ENCODE measurements at regions not wholly inside any gene's neighbourhood (a gene's known extent, or its start where the extent isn't known, plus 50 kb on each side); places are given as distances from the start of the nearest gene placed in this dataset.
"Not testable (repeated sequence)": the region's sequence is repeated elsewhere in the genome, so short reads cannot be mapped to it uniquely, and the experiment has no call there.

DNA sequence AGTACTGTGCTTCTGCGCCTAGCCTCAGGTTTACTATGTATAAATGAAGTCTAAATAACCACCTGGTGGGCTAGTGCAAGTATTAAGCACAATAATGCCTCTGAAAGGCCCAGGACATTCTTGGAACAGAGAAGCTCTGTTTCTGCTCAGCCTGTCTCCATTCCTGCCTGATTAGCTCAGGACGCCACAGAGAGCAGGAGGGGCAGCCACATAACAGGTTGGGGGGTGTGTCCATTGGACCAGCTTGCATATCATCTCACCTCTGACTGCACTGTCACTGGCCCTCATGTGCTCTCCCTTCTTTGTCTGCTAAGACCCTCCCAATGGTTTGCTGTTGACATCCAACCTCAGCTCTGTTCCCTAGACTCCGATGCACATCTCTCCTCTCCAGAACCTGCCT lies 52.8 kb upstream of the IKZF1 start:
- Histone ChIP-seq H3K79me2 (ENCODE audit: control insufficient read depth, insufficient read depth, low read length) (no peaks in the 10 kb centered on the region), H3K9me1 (ENCODE audit: control insufficient read depth, extremely low read depth, insufficient read depth, low read length) (no peaks in the 10 kb centered on the region), H3K4me2 (ENCODE audit: control insufficient read depth, extremely low read depth, insufficient read depth, low read depth, low read length) (no peak overlapping the region), H3K27ac (ENCODE audit: control insufficient read depth, insufficient read depth, low read length) (no peak overlapping the region), H3K36me3 (ENCODE audit: control insufficient read depth in 2 of 2, extremely low read depth in 1 of 2, insufficient read depth in 2 of 2, low read length in 2 of 2) (no peaks in the 10 kb centered on the region), H3K4me3 (ENCODE audit: control insufficient read depth in 2 of 3, extremely low read depth in 1 of 3, insufficient read depth in 2 of 3, low read depth in 1 of 3, low read length in 3 of 3) (no peak overlapping the region), H4K20me1 (ENCODE audit: control insufficient read depth, extremely low read depth, insufficient read depth, low read length) (no peaks in the 10 kb centered on the region), H3K9me3 (ENCODE audit: control insufficient read depth, low read depth, low read length) (no peaks in the 10 kb centered on the region), H3K4me1 (ENCODE audit: control insufficient read depth, extremely low read depth, insufficient read depth, low read length) (no peaks in the 10 kb centered on the region), H3K9ac (ENCODE audit: control insufficient read depth, extremely low read depth, insufficient read depth, low read length) (no peak overlapping the region), H3K27me3 (ENCODE audit: control insufficient read depth, extremely low read depth, insufficient read depth, low read length) (no peaks in the 10 kb centered on the region), H2AFZ (ENCODE audit: control insufficient read depth, low read length) (no peak overlapping the region)
- DNase-seq (ENCODE audit: low read depth, low spot score) (no peak), FAIRE-seq (no peak)
- no peak for TF ChIP-seq EZH2 (IDR thresholded peaks at IDR 0.05; ENCODE audit: low read length)
- TF ChIP-seq, protein P1, sequence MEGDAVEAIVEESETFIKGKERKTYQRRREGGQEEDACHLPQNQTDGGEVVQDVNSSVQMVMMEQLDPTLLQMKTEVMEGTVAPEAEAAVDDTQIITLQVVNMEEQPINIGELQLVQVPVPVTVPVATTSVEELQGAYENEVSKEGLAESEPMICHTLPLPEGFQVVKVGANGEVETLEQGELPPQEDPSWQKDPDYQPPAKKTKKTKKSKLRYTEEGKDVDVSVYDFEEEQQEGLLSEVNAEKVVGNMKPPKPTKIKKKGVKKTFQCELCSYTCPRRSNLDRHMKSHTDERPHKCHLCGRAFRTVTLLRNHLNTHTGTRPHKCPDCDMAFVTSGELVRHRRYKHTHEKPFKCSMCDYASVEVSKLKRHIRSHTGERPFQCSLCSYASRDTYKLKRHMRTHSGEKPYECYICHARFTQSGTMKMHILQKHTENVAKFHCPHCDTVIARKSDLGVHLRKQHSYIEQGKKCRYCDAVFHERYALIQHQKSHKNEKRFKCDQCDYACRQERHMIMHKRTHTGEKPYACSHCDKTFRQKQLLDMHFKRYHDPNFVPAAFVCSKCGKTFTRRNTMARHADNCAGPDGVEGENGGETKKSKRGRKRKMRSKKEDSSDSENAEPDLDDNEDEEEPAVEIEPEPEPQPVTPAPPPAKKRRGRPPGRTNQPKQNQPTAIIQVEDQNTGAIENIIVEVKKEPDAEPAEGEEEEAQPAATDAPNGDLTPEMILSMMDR (optimal IDR thresholded peaks at IDR 0.05 in 1 of 3, IDR thresholded peaks at IDR 0.05 in 1 of 3, conservative IDR thresholded peaks at IDR 0.05 in 1 of 3; ENCODE audit: extremely low read depth in 1 of 3, insufficient read depth in 2 of 3, low read length in 3 of 3) = no peak
- dilution Hi-C loops (cut with MboI; ENCODE audit: extremely low pct_ligation_motif_present, low sequenced_read_pairs) = no loop called here

DNA sequence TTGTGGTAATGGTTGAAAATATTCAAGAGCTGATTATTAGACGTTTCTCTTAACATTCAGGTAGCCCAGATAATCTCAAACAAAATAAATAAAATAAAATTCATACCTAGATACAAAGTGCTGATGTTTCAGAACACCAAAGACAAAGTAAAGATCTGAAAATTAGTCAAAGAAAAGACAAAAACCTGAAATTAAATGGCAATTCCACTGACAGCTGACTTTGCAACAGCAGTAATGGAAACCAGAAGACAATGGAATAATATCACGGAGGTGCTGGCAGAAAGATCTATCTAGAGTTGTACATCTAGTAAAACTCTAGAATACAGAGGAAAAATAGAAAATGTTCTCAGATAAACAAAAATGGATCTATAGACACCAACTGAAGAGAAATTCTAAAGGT lies 58.0 kb upstream of the IKZF1 start:
- TF ChIP-seq EZH2 (IDR thresholded peaks at IDR 0.05; ENCODE audit: low read length) = no peak
- FAIRE-seq = no peak

DNA sequence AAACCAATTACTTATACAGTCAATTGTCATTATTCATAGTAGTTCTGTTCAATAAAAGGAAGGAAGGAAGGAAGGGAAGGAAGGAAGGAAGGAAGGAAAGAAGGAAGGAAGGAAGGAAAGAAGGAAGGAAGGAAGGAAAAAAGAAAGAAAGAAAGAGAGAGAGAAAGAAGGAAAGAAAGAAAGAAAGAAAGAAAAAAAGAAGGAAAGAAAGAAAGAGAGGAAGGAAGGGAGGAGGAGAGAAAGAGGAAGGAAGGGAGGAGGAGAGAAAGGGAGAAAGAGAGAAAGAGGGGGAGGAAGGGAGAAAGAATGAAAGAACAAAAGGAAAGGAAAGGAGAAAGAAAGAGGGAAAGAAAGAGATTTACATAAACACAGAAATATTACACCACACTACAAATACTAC lies 62.4 kb upstream of the IKZF1 start:
- H3K36me3 ChIP-seq (ENCODE audit: control insufficient read depth in 2 of 2, extremely low read depth in 1 of 2, insufficient read depth in 2 of 2, low read length in 2 of 2); dilution Hi-C loops (cut with MboI; ENCODE audit: extremely low pct_ligation_motif_present, low sequenced_read_pairs); H3K4me2 ChIP-seq (ENCODE audit: control insufficient read depth, extremely low read depth, insufficient read depth, low read depth, low read length); H3K4me3 ChIP-seq (ENCODE audit: control insufficient read depth in 2 of 3, extremely low read depth in 1 of 3, insufficient read depth in 2 of 3, low read depth in 1 of 3, low read length in 3 of 3); DNase-seq (ENCODE audit: low read depth, low spot score); H3K79me2 ChIP-seq (ENCODE audit: control insufficient read depth, insufficient read depth, low read length); H3K4me1 ChIP-seq (ENCODE audit: control insufficient read depth, extremely low read depth, insufficient read depth, low read length); H3K9me1 ChIP-seq (ENCODE audit: control insufficient read depth, extremely low read depth, insufficient read depth, low read length); H3K27ac ChIP-seq (ENCODE audit: control insufficient read depth, insufficient read depth, low read length); H4K20me1 ChIP-seq (ENCODE audit: control insufficient read depth, extremely low read depth, insufficient read depth, low read length); H3K27me3 ChIP-seq (ENCODE audit: control insufficient read depth, extremely low read depth, insufficient read depth, low read length); H3K9me3 ChIP-seq (ENCODE audit: control insufficient read depth, low read depth, low read length); H2AFZ ChIP-seq (ENCODE audit: control insufficient read depth, low read length); H3K9ac ChIP-seq (ENCODE audit: control insufficient read depth, extremely low read depth, insufficient read depth, low read length); FAIRE-seq: not testable (repeated sequence)

More for the DNA sequence above, 58.0 kb upstream of the IKZF1 start:
- Histone ChIP-seq H3K4me1 (ENCODE audit: control insufficient read depth, extremely low read depth, insufficient read depth, low read length) (no peaks in the 10 kb centered on the region), H3K9ac (ENCODE audit: control insufficient read depth, extremely low read depth, insufficient read depth, low read length) (no peak overlapping the region), H3K4me3 (ENCODE audit: control insufficient read depth in 2 of 3, extremely low read depth in 1 of 3, insufficient read depth in 2 of 3, low read depth in 1 of 3, low read length in 3 of 3) (no peak overlapping the region), H3K9me3 (ENCODE audit: control insufficient read depth, low read depth, low read length) (no peaks in the 10 kb centered on the region), H2AFZ (ENCODE audit: control insufficient read depth, low read length) (no peak overlapping the region), H3K79me2 (ENCODE audit: control insufficient read depth, insufficient read depth, low read length) (no peaks in the 10 kb centered on the region), H3K9me1 (ENCODE audit: control insufficient read depth, extremely low read depth, insufficient read depth, low read length) (no peaks in the 10 kb centered on the region), H3K36me3 (ENCODE audit: control insufficient read depth in 2 of 2, extremely low read depth in 1 of 2, insufficient read depth in 2 of 2, low read length in 2 of 2) (no peaks in the 10 kb centered on the region), H3K27ac (ENCODE audit: control insufficient read depth, insufficient read depth, low read length) (no peak overlapping the region), H4K20me1 (ENCODE audit: control insufficient read depth, extremely low read depth, insufficient read depth, low read length) (no peaks in the 10 kb centered on the region), H3K27me3 (ENCODE audit: control insufficient read depth, extremely low read depth, insufficient read depth, low read length) (no peaks in the 10 kb centered on the region), H3K4me2 (ENCODE audit: control insufficient read depth, extremely low read depth, insufficient read depth, low read depth, low read length) (no peak overlapping the region)
- DNase-seq (ENCODE audit: low read depth, low spot score) = no peak
- dilution Hi-C loops (cut with MboI; ENCODE audit: extremely low pct_ligation_motif_present, low sequenced_read_pairs) = no loop called here

DNA sequence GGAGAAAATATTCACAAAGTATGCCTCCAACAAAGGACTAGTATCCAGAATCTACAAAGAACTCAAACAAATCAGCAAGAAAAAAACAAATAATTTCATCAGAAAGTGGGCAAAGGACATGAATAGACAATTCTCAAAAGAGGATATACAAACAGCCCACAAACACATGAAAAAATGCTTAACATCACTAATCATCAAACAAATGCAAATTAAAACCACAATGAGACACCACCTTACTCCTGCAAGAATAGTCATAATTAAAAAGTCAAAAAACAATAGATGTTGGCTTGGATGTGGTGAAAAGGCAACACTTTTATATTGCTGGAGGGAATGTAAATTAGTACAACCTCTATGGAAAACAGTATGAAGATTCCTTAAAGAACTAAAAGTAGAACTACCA lies 63.8 kb upstream of the IKZF1 start:
- H3K9ac ChIP-seq (ENCODE audit: control insufficient read depth, extremely low read depth, insufficient read depth, low read length); dilution Hi-C loops (cut with MboI; ENCODE audit: extremely low pct_ligation_motif_present, low sequenced_read_pairs); H3K27me3 ChIP-seq (ENCODE audit: control insufficient read depth, extremely low read depth, insufficient read depth, low read length): not testable (repeated sequence)

More for the DNA sequence above, 63.8 kb upstream of the IKZF1 start:
- not testable (repeated sequence) for H3K27ac ChIP-seq (ENCODE audit: control insufficient read depth, insufficient read depth, low read length); H3K36me3 ChIP-seq (ENCODE audit: control insufficient read depth in 2 of 2, extremely low read depth in 1 of 2, insufficient read depth in 2 of 2, low read length in 2 of 2); H3K4me1 ChIP-seq (ENCODE audit: control insufficient read depth, extremely low read depth, insufficient read depth, low read length); H3K9me3 ChIP-seq (ENCODE audit: control insufficient read depth, low read depth, low read length); FAIRE-seq; H3K9me1 ChIP-seq (ENCODE audit: control insufficient read depth, extremely low read depth, insufficient read depth, low read length); H3K4me3 ChIP-seq (ENCODE audit: control insufficient read depth in 2 of 3, extremely low read depth in 1 of 3, insufficient read depth in 2 of 3, low read depth in 1 of 3, low read length in 3 of 3); H3K4me2 ChIP-seq (ENCODE audit: control insufficient read depth, extremely low read depth, insufficient read depth, low read depth, low read length); H4K20me1 ChIP-seq (ENCODE audit: control insufficient read depth, extremely low read depth, insufficient read depth, low read length); DNase-seq (ENCODE audit: low read depth, low spot score); H3K79me2 ChIP-seq (ENCODE audit: control insufficient read depth, insufficient read depth, low read length); H2AFZ ChIP-seq (ENCODE audit: control insufficient read depth, low read length)

Data from keratinocyte (primary cell).